ENCODE measurements at regions not wholly inside any gene's neighbourhood (a gene's known extent, or its start where the extent isn't known, plus 50 kb on each side); places are given as distances from the start of the nearest gene placed in this dataset.
A peak's percentile ranks its signal among the peaks of the same experiment; 100 is the strongest.

DNA sequence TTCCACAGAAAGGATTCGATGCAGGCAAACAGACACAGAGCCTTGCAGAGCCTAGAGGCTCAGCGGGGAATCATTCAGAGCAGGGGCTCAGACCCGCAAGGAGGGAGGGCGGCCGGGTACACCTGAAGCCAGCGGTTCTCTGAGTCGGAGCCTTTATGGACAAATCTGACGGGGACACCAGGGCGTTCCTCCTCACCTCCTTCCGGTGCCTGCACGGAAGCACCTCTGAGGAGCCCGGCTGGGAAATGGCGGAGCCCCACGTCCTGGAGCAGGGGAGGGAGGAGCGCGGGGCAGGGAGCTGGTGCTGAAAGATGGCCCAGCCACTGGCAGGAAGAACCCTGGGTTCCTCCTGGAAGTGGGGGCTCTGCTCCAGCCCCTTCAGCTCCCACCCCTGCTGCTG is 193.5 kb upstream of the ALKAL2 start:
- no peak for ATAC-seq
- H2AFZ ChIP-seq (ENCODE audit: low read length): no peak overlapping the region
- CTCF ChIA-PET: no interaction called here
- H3K4me2 ChIP-seq (ENCODE audit: low read length): no peak overlapping the region
- no TSS peak for BruUV-seq (replicated peaks)
- no peaks in the 10 kb centered on the region for H3F3A ChIP-seq (ENCODE audit: low read length, unreplicated experiment)
- H3K9me3 ChIP-seq (ENCODE audit: low read length): no peaks in the 10 kb centered on the region
- no peak for TF ChIP-seq EZH2 (IDR thresholded peaks at IDR 0.05; ENCODE audit: low read length, unreplicated experiment)
- TF ChIP-seq, protein P1, sequence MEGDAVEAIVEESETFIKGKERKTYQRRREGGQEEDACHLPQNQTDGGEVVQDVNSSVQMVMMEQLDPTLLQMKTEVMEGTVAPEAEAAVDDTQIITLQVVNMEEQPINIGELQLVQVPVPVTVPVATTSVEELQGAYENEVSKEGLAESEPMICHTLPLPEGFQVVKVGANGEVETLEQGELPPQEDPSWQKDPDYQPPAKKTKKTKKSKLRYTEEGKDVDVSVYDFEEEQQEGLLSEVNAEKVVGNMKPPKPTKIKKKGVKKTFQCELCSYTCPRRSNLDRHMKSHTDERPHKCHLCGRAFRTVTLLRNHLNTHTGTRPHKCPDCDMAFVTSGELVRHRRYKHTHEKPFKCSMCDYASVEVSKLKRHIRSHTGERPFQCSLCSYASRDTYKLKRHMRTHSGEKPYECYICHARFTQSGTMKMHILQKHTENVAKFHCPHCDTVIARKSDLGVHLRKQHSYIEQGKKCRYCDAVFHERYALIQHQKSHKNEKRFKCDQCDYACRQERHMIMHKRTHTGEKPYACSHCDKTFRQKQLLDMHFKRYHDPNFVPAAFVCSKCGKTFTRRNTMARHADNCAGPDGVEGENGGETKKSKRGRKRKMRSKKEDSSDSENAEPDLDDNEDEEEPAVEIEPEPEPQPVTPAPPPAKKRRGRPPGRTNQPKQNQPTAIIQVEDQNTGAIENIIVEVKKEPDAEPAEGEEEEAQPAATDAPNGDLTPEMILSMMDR (conservative IDR thresholded peaks at IDR 0.05; ENCODE audit: low read depth, low read length): no peak
- no peak for TF ChIP-seq EZH2phosphoT487 (IDR thresholded peaks at IDR 0.05; ENCODE audit: borderline replicate concordance, low read length)
- H3K9ac ChIP-seq (ENCODE audit: low read length): no peak overlapping the region
- POLR2A ChIA-PET (ENCODE audit: unreplicated experiment): no interaction called here
- H3K4me1 ChIP-seq (ENCODE audit: insufficient read depth, low read length): 0 out of 2 replicates have a peak, but pooled peaks cover 4% of the 10 kb centered on the region
- H3K79me2 ChIP-seq (ENCODE audit: low read length): no peaks in the 10 kb centered on the region
- H4K20me1 ChIP-seq (ENCODE audit: low read length): no peaks in the 10 kb centered on the region
- H3K27ac ChIP-seq (ENCODE audit: low read length): no peak overlapping the region
- no peaks in the 10 kb centered on the region for H3K9me2 ChIP-seq (replicated peaks; ENCODE audit: low read length)
- peaks cover 91% of the 10 kb centered on the region for H3K27me3 ChIP-seq (ENCODE audit: low read length)
- intact Hi-C loops (cut with micrococcal nuclease): no loop called here
- no peak overlapping the region for H3K4me3 ChIP-seq (ENCODE audit: low read length)
- DNase-seq: no peak
- no peaks in the 10 kb centered on the region for H3K36me3 ChIP-seq (ENCODE audit: low read depth, low read length)

DNA sequence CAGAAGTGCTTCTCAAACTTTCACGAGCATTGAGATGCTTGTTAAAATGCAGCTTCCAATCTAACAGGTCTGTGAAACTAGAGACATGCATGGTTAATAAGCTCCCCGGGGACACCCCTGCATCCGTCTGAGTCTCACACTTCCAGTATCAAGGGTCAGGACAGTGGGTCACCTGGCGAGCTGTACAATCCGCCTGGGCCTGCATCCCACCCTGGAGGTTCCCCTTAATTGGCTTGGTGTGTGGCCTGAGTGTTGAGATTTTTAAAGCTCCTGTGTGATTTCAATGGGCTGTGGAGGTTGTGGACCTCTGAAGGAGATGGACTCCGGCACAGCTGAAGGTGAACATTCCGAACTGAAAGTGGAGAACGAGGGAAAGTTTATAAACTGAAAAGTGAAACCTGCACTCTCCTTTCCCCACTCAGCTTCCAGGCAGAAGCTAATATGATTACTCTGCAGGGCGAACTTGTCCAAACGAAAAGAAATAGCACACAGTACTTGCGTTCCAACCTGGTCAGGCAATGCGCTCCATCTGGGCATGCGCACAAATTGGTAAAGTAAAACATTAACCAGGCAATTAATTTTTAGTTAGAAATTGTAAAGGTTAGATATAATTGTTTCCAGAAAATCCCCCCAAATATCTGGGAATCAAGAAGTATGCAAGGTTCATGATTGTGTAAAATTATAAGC is 191.7 kb upstream of the ALKAL2 start:
- TF ChIP-seq EZH2 (IDR thresholded peaks at IDR 0.05; ENCODE audit: low read length, unreplicated experiment) (no peak), EZH2phosphoT487 (IDR thresholded peaks at IDR 0.05; ENCODE audit: borderline replicate concordance, low read length) (no peak)
- TF ChIP-seq, protein P1 (conservative IDR thresholded peaks at IDR 0.05; ENCODE audit: low read depth, low read length): no peak
- intact Hi-C loops (cut with micrococcal nuclease): no loop called here
- Histone ChIP-seq H3K27ac (ENCODE audit: low read length) (no peak overlapping the region), H3K4me3 (ENCODE audit: low read length) (peak overlapping the region; percentile 64), H3K9ac (ENCODE audit: low read length) (no peak overlapping the region), H2AFZ (ENCODE audit: low read length) (peak overlapping the region; percentile 88), H3K9me3 (ENCODE audit: low read length) (no peaks in the 10 kb centered on the region), H3F3A (ENCODE audit: low read length, unreplicated experiment) (no peaks in the 10 kb centered on the region), H3K79me2 (ENCODE audit: low read length) (no peaks in the 10 kb centered on the region), H3K4me2 (ENCODE audit: low read length) (peak overlapping the region; percentile 79), H3K9me2 (replicated peaks; ENCODE audit: low read length) (no peaks in the 10 kb centered on the region), H3K27me3 (ENCODE audit: low read length) (peaks cover 85% of the 10 kb centered on the region), H3K36me3 (ENCODE audit: low read depth, low read length) (no peaks in the 10 kb centered on the region), H4K20me1 (ENCODE audit: low read length) (no peaks in the 10 kb centered on the region), H3K4me1 (ENCODE audit: insufficient read depth, low read length) (0 out of 2 replicates have a peak, but pooled peaks cover 4% of the 10 kb centered on the region)
- ATAC-seq (0 out of 2 replicates have a peak, but pooled peaks have one; percentile 31), DNase-seq (peak; percentile 11)
- CTCF ChIA-PET: no interaction called here
- no TSS peak for BruUV-seq (replicated peaks)
- POLR2A ChIA-PET (ENCODE audit: unreplicated experiment): no interaction called here

DNA sequence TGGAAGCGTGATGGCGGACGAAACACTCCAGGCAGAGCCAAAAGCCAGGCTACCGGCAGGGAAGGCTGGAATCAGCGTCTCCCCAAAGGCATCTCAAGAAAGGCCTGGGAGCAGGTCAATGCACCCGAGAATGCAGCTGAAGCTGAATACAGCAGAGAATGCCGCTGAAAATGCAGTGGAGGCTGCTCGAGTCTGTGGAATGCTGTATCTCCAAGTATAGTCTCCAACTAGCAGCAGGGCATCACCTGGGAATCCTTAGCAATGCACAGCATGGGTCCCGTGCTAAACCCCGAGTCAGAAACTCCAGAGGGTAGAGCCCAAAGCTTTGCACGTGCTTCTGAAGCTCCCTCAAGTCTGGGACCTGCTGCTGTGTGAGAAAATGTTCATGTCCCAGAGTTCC is 191.1 kb upstream of the ALKAL2 start:
- intact Hi-C loops (cut with micrococcal nuclease): no loop called here
- Histone ChIP-seq H3K9ac (ENCODE audit: low read length) (no peak overlapping the region), H3K4me1 (ENCODE audit: insufficient read depth, low read length) (0 out of 2 replicates have a peak, but pooled peaks cover 4% of the 10 kb centered on the region), H3K4me3 (ENCODE audit: low read length) (no peak overlapping the region), H4K20me1 (ENCODE audit: low read length) (no peaks in the 10 kb centered on the region), H2AFZ (ENCODE audit: low read length) (peak overlapping the region; percentile 88), H3K9me2 (replicated peaks; ENCODE audit: low read length) (no peaks in the 10 kb centered on the region), H3F3A (ENCODE audit: low read length, unreplicated experiment) (no peaks in the 10 kb centered on the region), H3K4me2 (ENCODE audit: low read length) (peak overlapping the region; percentile 79; the same call in 1 of the 2 replicates), H3K27me3 (ENCODE audit: low read length) (peaks cover 80% of the 10 kb centered on the region), H3K79me2 (ENCODE audit: low read length) (no peaks in the 10 kb centered on the region), H3K9me3 (ENCODE audit: low read length) (no peaks in the 10 kb centered on the region), H3K27ac (ENCODE audit: low read length) (no peak overlapping the region), H3K36me3 (ENCODE audit: low read depth, low read length) (no peaks in the 10 kb centered on the region)
- TF ChIP-seq EZH2phosphoT487 (IDR thresholded peaks at IDR 0.05; ENCODE audit: borderline replicate concordance, low read length) (no peak), EZH2 (IDR thresholded peaks at IDR 0.05; ENCODE audit: low read length, unreplicated experiment) (no peak)
- TF ChIP-seq, protein P1 (conservative IDR thresholded peaks at IDR 0.05; ENCODE audit: low read depth, low read length): no peak
- CTCF ChIA-PET: no interaction called here
- DNase-seq: no peak
- ATAC-seq: no peak
- BruUV-seq (replicated peaks): no TSS peak
- POLR2A ChIA-PET (ENCODE audit: unreplicated experiment): no interaction called here

Measured in PC-3 (cell line).